ENCODE measurements at regions not wholly inside any gene's neighbourhood (a gene's known extent, or its start where the extent isn't known, plus 50 kb on each side); places are given as distances from the start of the nearest gene placed in this dataset.

DNA sequence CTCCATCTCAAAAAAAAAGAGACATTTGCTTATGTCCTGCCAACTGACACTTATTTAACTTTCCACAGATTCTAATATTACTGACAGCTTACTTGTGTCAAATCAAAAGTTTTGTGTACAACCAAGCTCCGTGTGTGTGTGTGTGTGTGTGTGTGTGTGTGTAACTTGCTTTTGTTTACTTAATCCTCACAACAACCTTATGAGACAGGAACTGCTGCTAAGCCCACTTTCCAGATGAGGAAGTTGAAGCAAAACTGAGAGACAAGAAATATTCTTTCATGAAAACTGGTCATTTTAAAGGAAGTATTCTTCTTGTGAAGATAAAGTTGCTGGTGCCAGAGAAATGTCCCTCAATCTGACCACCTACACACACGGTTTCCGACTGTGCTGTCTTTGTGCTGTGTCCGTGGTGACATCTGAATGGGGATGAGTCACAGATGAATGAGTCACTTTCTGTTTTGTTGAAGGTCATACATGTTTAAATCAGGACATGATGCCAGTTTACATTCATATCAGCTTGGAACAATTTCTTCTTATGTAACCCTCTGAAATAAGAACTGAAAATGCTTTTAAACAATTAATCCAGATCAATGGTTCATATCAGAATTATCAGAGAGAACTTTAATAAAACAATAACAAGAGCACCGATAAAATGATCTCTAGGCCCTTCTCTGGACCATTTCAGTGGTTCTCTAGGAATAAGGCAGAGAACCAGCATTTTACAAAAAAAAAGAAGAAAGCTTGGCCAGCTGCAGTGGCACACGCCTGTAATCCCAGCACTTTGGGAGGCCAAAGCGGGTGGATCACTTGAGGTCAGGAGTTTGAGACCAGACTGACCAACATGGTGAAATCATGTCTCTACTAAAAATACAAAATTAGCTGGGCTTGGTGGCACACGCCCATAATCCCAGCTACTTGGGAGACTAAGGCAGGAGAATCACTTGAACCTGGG lies 95.5 kb downstream of the THNSL2 start:
- ChIA-PET CTCF (no interaction called here), POLR2A (ENCODE audit: unreplicated experiment) (no interaction called here)
- H3K9me2 ChIP-seq (ENCODE audit: insufficient read depth) = no peaks in the 10 kb centered on the region
- H3F3A ChIP-seq (ENCODE audit: insufficient read depth, low read depth) = no peaks in the 10 kb centered on the region
- H3K36me3 ChIP-seq (ENCODE audit: low read depth) = no peaks in the 10 kb centered on the region
- H3K4me1 ChIP-seq (replicated peaks; ENCODE audit: insufficient read depth) = no peaks in the 10 kb centered on the region
- no peaks in the 10 kb centered on the region for H4K20me1 ChIP-seq (ENCODE audit: insufficient read depth)
- H3K27me3 ChIP-seq (ENCODE audit: insufficient read depth, low read depth) = peaks cover 67% of the 10 kb centered on the region
- TF ChIP-seq, protein P1, sequence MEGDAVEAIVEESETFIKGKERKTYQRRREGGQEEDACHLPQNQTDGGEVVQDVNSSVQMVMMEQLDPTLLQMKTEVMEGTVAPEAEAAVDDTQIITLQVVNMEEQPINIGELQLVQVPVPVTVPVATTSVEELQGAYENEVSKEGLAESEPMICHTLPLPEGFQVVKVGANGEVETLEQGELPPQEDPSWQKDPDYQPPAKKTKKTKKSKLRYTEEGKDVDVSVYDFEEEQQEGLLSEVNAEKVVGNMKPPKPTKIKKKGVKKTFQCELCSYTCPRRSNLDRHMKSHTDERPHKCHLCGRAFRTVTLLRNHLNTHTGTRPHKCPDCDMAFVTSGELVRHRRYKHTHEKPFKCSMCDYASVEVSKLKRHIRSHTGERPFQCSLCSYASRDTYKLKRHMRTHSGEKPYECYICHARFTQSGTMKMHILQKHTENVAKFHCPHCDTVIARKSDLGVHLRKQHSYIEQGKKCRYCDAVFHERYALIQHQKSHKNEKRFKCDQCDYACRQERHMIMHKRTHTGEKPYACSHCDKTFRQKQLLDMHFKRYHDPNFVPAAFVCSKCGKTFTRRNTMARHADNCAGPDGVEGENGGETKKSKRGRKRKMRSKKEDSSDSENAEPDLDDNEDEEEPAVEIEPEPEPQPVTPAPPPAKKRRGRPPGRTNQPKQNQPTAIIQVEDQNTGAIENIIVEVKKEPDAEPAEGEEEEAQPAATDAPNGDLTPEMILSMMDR (conservative IDR thresholded peaks at IDR 0.05) = no peak
- TF ChIP-seq EZH2 (IDR thresholded peaks at IDR 0.05; ENCODE audit: low read depth) = no peak
- no peak overlapping the region for H3K4me3 ChIP-seq
- no peak overlapping the region for H3K4me2 ChIP-seq
- BruUV-seq (replicated peaks) = no TSS peak
- DNase-seq = no peak
- no peaks in the 10 kb centered on the region for H3K79me2 ChIP-seq (ENCODE audit: low read depth)
- no peaks in the 10 kb centered on the region for H3K9me3 ChIP-seq (ENCODE audit: insufficient read depth, low read depth)
- intact Hi-C loops (cut with micrococcal nuclease; ENCODE audit: unreplicated experiment) = no loop called here
- no peak overlapping the region for H3K27ac ChIP-seq
- H2AFZ ChIP-seq = no peak overlapping the region

DNA sequence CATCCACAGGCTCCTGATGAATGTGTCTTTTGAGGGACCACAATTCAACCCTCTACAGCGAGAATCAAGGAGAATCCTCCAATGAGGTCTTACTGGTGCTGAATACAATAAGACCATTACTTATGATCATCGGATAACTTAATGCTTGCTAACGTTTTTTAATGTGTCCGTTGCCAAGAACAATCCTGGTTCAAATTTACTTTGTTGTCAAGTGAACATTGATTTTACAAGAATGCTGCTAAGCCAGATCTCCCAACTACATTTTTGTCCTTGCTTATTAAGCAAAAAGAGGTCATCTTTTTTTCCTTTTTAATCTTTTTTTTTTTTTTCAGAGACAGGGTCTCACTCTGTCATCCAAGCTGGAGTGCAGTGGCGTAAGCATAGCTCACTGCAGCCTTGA lies 93.7 kb downstream of the THNSL2 start:
- no peaks in the 10 kb centered on the region for H3K9me2 ChIP-seq (ENCODE audit: insufficient read depth)
- H3K9me3 ChIP-seq (ENCODE audit: insufficient read depth, low read depth) = no peaks in the 10 kb centered on the region
- H3K4me3 ChIP-seq = no peak overlapping the region
- POLR2A ChIA-PET (ENCODE audit: unreplicated experiment) = no interaction called here
- H3K4me2 ChIP-seq = no peak overlapping the region
- H3K4me1 ChIP-seq (replicated peaks; ENCODE audit: insufficient read depth) = no peaks in the 10 kb centered on the region
- TF ChIP-seq EZH2 (IDR thresholded peaks at IDR 0.05; ENCODE audit: low read depth) = no peak
- TF ChIP-seq, protein P1 (conservative IDR thresholded peaks at IDR 0.05) = no peak
- peaks cover 78% of the 10 kb centered on the region for H3K27me3 ChIP-seq (ENCODE audit: insufficient read depth, low read depth)
- H3K36me3 ChIP-seq (ENCODE audit: low read depth) = no peaks in the 10 kb centered on the region
- BruUV-seq (replicated peaks) = no TSS peak
- no peaks in the 10 kb centered on the region for H3K79me2 ChIP-seq (ENCODE audit: low read depth)
- intact Hi-C loops (cut with micrococcal nuclease; ENCODE audit: unreplicated experiment) = no loop called here
- DNase-seq = no peak
- CTCF ChIA-PET = no interaction called here
- no peak overlapping the region for H2AFZ ChIP-seq
- H3F3A ChIP-seq (ENCODE audit: insufficient read depth, low read depth) = no peaks in the 10 kb centered on the region
- H4K20me1 ChIP-seq (ENCODE audit: insufficient read depth) = no peaks in the 10 kb centered on the region
- H3K27ac ChIP-seq = no peak overlapping the region

DNA sequence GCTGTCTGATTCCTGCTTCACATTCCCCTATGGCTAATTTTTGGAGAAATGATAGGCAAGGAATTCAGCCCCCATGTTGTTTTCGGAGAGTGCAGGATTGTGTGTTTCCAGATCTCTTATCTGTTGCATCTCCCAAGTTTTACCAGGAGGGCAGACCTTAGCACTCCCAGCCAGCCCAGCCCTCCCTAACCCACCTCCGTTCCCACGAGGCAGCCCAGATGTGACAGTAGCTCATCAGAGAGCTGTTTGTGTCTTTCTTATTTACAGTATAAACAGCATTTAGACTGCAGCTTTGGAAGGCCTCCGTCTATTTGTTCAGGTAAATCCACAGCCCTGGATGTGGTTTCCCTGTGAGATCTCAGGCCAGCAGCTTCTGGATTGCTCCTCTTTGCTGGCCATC lies 91.6 kb downstream of the THNSL2 start:
- DNase-seq = no peak
- TF ChIP-seq EZH2 (IDR thresholded peaks at IDR 0.05; ENCODE audit: low read depth) = no peak
- TF ChIP-seq, protein P1 (conservative IDR thresholded peaks at IDR 0.05) = no peak
- H3K9me3 ChIP-seq (ENCODE audit: insufficient read depth, low read depth) = no peaks in the 10 kb centered on the region
- no peaks in the 10 kb centered on the region for H3K4me1 ChIP-seq (replicated peaks; ENCODE audit: insufficient read depth)
- no peaks in the 10 kb centered on the region for H3K79me2 ChIP-seq (ENCODE audit: low read depth)
- H3K9me2 ChIP-seq (ENCODE audit: insufficient read depth) = no peaks in the 10 kb centered on the region
- intact Hi-C loops (cut with micrococcal nuclease; ENCODE audit: unreplicated experiment) = no loop called here
- H3K4me3 ChIP-seq = no peak overlapping the region
- no peaks in the 10 kb centered on the region for H4K20me1 ChIP-seq (ENCODE audit: insufficient read depth)
- no peak overlapping the region for H2AFZ ChIP-seq
- POLR2A ChIA-PET (ENCODE audit: unreplicated experiment) = interaction anchor here (0.7 kb wide), 1 partner anchor 494 kb away, joined by 4 read pairs; no protein-coding TSS in a partner anchor
- H3K27ac ChIP-seq = no peak overlapping the region
- no TSS peak for BruUV-seq (replicated peaks)
- H3F3A ChIP-seq (ENCODE audit: insufficient read depth, low read depth) = no peaks in the 10 kb centered on the region
- H3K4me2 ChIP-seq = no peak overlapping the region
- CTCF ChIA-PET = no interaction called here
- peaks cover 79% of the 10 kb centered on the region for H3K27me3 ChIP-seq (ENCODE audit: insufficient read depth, low read depth)
- no peaks in the 10 kb centered on the region for H3K36me3 ChIP-seq (ENCODE audit: low read depth)
